Transverse colon (tissue), 4 donors: ENCODE measurements at regions not wholly inside any gene's neighbourhood (a gene's known extent, or its start where the extent isn't known, plus 50 kb on each side); places are given as distances from the start of the nearest gene placed in this dataset.

Experiments
- DNase-seq: peaks from one replicate; pipeline ENCODE4 v3.0.0-alpha.2; 2019
- H3K27ac ChIP-seq, 4 donors: fragments of 200-600 bp; sonication (generic); 2 replicates each; pipeline ENCODE4 v1.5.1; 2016 to 2018; ENCODE audit warnings: inconsistent platforms in 4 of 4
- H3K27me3 ChIP-seq: fragments of 200-600 bp; sonication (generic); 2 replicates; pipeline ENCODE4 v1.5.1; 2017; ENCODE audit warnings: inconsistent platforms
- H3K36me3 ChIP-seq, 4 donors: fragments of 200-600 bp; sonication (generic); 2 replicates each; pipeline ENCODE4 v1.5.1; 2017 to 2019; ENCODE audit warnings: inconsistent platforms in 4 of 4
- H3K4me1 ChIP-seq, 4 donors: fragments of 200-600 bp; sonication (generic); 2 replicates each; pipeline ENCODE4 v1.5.1; 2017 to 2020; ENCODE audit warnings: inconsistent platforms in 4 of 4
- H3K4me3 ChIP-seq, 4 donors: fragments of 200-600 bp; sonication (generic); 1 replicate in 1 of 4; 2 replicates in 3 of 4; pipeline versions ENCODE4 v1.5.1 to v1.6.1; 2017 to 2019; ENCODE audit warnings: inconsistent platforms in 4 of 4
- H3K9me3 ChIP-seq, 2 donors: fragments of 200-600 bp; sonication (generic); 2 replicates each; pipeline ENCODE4 v1.5.1; 2017 to 2019; ENCODE audit warnings: inconsistent platforms in 2 of 2
- EP300 ChIP-seq: sonication (generic); formaldehyde crosslinking; IDR thresholded peaks from one replicate; pipeline ENCODE4 v1.6.1; 2017; ENCODE audit warnings: antibody characterized with exemption, low read depth
- POLR2A ChIP-seq: fragments of 450-650 bp; IDR thresholded peaks from one replicate; pipeline ENCODE4 v1.6.1; 2016; ENCODE audit warnings: antibody characterized with exemption, mild to moderate bottlenecking, moderate library complexity
- POLR2AphosphoS5 ChIP-seq, 3 donors: sonication (generic); formaldehyde crosslinking; IDR thresholded peaks; one replicate each; pipeline ENCODE4 v1.6.1; 2016; ENCODE audit warnings: antibody characterized with exemption in 3 of 3
- WGBS, 2 donors: methylation state at CpG; one replicate each; pipeline ENCODE4 v1.1.5; 2018; ENCODE audit warnings: low coverage in 1 of 2; 5-methylcytosine and 5-hydroxymethylcytosine counted together
- in situ Hi-C, 4 donors: fragments of 200-750 bp; cut with MboI; loops; one replicate each; pipeline versions ENCODE4 v1.15.0 to v1.15.1; 2017; ENCODE audit warnings: low sequenced_read_pairs in 3 of 4, low pct_ligation_motif_present in 1 of 4, low pct_unique_long_range_greater_than_20kb in 1 of 4
- intact Hi-C: fragments of 100-400 bp; cut with DNase I; formaldehyde crosslinking; loops from one replicate; pipeline ENCODE4 v1.15.1; 2023; ENCODE audit warnings: low total_unique reads
- TF ChIP-seq, protein P1 (sequence below), 5 experiments: fragments of 200-600 bp in 3 of 5; fragments of 450-650 bp in 2 of 5; sonication (generic) in 3 of 5; IDR thresholded peaks; 1 replicate in 2 of 5; 2 replicates in 3 of 5; pipeline ENCODE4 v1.5.1; 2016 to 2017; ENCODE audit warnings: antibody characterized with exemption in 5 of 5, inconsistent platforms in 3 of 5, mild to moderate bottlenecking in 2 of 5, moderate library complexity in 1 of 5

- no peak overlapping the region for H3K27ac ChIP-seq
- 65 to 67% methylated on average over 3 to 4 of the region's 4 CpGs for WGBS, 2 donors
Observed at GRCh38 chr15:95865330-95865739, 465.2 kb upstream of the NR2F2 start.

DNA sequence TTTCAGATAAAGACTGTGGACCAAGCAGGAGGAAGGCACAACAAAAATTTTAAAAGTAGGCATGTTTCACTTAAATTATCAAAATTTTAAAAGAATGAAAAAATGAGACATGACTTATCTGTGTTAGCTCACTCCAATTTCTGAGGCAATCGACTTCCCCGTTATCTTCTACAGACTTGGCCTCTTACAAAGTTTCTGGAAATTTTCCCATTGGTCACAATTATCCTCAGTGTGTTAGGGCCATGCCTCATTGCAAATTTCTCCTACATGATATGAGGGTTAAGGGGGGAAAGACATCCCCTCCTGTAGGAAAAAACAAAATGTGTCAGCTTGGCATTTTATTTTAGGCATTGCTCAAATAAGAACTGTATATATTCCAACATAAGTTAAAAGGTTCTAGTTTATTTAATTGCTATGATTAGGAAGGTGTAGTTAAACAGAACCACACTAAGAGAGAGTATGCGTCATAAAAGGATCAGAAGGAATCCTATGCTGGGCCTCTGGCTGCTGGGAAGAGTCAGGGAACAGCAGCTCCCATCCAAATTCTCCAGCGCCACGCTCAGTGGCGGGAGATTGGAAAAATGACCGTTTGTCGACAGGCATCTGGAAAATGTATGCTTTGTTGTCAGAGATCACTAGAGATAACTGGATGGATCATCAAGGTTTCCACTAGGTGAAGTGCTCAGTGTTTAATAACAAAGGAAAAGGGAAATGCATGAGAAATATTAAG, 463.6 kb upstream of the NR2F2 start:
- DNase-seq, result no peak
- no peaks in the 10 kb centered on the region for H3K36me3 ChIP-seq
- H3K27ac ChIP-seq, result no peak overlapping the region
- intact Hi-C loops (no loop called here), in situ Hi-C loops (no loop called here)
- WGBS, 2 donors, result 80 to 82% methylated on average over 7 to 8 of the region's 8 CpGs
- no peaks in the 10 kb centered on the region for H3K27me3 ChIP-seq
- no peaks in the 10 kb centered on the region for H3K4me1 ChIP-seq
- no peak for TF ChIP-seq EP300
- TF ChIP-seq POLR2A, result no peak
- TF ChIP-seq, protein P1, sequence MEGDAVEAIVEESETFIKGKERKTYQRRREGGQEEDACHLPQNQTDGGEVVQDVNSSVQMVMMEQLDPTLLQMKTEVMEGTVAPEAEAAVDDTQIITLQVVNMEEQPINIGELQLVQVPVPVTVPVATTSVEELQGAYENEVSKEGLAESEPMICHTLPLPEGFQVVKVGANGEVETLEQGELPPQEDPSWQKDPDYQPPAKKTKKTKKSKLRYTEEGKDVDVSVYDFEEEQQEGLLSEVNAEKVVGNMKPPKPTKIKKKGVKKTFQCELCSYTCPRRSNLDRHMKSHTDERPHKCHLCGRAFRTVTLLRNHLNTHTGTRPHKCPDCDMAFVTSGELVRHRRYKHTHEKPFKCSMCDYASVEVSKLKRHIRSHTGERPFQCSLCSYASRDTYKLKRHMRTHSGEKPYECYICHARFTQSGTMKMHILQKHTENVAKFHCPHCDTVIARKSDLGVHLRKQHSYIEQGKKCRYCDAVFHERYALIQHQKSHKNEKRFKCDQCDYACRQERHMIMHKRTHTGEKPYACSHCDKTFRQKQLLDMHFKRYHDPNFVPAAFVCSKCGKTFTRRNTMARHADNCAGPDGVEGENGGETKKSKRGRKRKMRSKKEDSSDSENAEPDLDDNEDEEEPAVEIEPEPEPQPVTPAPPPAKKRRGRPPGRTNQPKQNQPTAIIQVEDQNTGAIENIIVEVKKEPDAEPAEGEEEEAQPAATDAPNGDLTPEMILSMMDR (IDR thresholded peaks at IDR 0.05), result no peak
- no peak for TF ChIP-seq POLR2AphosphoS5 (IDR thresholded peaks at IDR 0.05)
- no peak overlapping the region for H3K4me3 ChIP-seq
- H3K9me3 ChIP-seq, result no peaks in the 10 kb centered on the region

More at GRCh38 chr15:95865330-95865739, 465.2 kb upstream of the NR2F2 start:
- H3K36me3 ChIP-seq, result no peaks in the 10 kb centered on the region
- H3K9me3 ChIP-seq, result no peaks in the 10 kb centered on the region
- no peak overlapping the region for H3K4me3 ChIP-seq
- in situ Hi-C loops (no loop called here), intact Hi-C loops (no loop called here)
- DNase-seq, result no peak
- H3K4me1 ChIP-seq, result no peaks in the 10 kb centered on the region
- H3K27me3 ChIP-seq, result no peaks in the 10 kb centered on the region
- TF ChIP-seq POLR2A (no peak), POLR2AphosphoS5 (IDR thresholded peaks at IDR 0.05) (no peak), EP300 (no peak)
- TF ChIP-seq, protein P1 (IDR thresholded peaks at IDR 0.05), result no peak

DNA sequence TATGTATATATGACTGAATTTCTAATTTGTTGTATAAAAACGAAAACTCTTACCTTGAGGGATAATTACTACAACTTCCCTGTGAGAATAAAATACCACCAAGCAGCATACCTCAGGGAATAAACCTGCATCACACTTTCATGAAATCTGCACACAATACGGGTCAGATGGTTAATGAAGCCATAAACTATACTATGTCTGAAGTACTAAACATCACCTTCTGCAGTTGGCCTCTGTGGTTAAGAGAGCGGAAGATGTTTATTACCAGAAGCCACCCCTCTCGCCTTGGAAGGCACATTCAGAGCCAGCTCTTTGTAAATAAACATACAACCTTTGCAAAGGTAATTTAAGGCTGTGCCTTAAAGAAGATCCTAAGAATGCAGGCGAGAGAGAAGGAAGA, 462.1 kb upstream of the NR2F2 start:
- no peak overlapping the region for H3K27ac ChIP-seq
- in situ Hi-C loops, result no loop called here
- H3K4me3 ChIP-seq, result no peak overlapping the region
- H3K36me3 ChIP-seq, result no peaks in the 10 kb centered on the region
- intact Hi-C loops, result no loop called here
- no peaks in the 10 kb centered on the region for H3K27me3 ChIP-seq
- H3K4me1 ChIP-seq, result no peaks in the 10 kb centered on the region
- 48 to 51% methylated on average over 5 of the region's 5 CpGs for WGBS, 2 donors
- H3K9me3 ChIP-seq, result no peaks in the 10 kb centered on the region
- TF ChIP-seq POLR2AphosphoS5 (IDR thresholded peaks at IDR 0.05), result no peak
- TF ChIP-seq, protein P1 (IDR thresholded peaks at IDR 0.05), result no peak
- TF ChIP-seq EP300, result no peak
- TF ChIP-seq POLR2A, result no peak
- DNase-seq, result no peak

- Histone ChIP-seq H3K4me3 (no peak overlapping the region), H3K4me1 (no peaks in the 10 kb centered on the region), H3K36me3 (no peaks in the 10 kb centered on the region), H3K9me3 (no peaks in the 10 kb centered on the region), H3K27ac (no peak overlapping the region), H3K27me3 (no peaks in the 10 kb centered on the region)
- in situ Hi-C loops, result no loop called here
- TF ChIP-seq, protein P1 (IDR thresholded peaks at IDR 0.05), result no peak
- TF ChIP-seq POLR2A, result no peak
- DNase-seq, result no peak
- intact Hi-C loops, result no loop called here
- 53 to 73% methylated on average over 4 to 13 of the region's 13 CpGs for WGBS, 2 donors
Observed at GRCh38 chr15:95868970-95869369, 461.5 kb upstream of the NR2F2 start.
